ENCODE measurements at regions not wholly inside any gene's neighbourhood (a gene's known extent, or its start where the extent isn't known, plus 50 kb on each side); places are given as distances from the start of the nearest gene placed in this dataset.

GRCh38 chr10:65128277-65128676, 1607.1 kb downstream of the REEP3 start:
- TF ChIP-seq CTCF (IDR thresholded peaks at IDR 0.05; ENCODE audit: low read depth, low read length) (no peak), EZH2phosphoT487 (IDR thresholded peaks at IDR 0.05; ENCODE audit: low read depth) (no peak)
